Dedifferentiated amniotic fluid mesenchymal stem cell (primary cell): ENCODE measurements at regions not wholly inside any gene's neighbourhood (a gene's known extent, or its start where the extent isn't known, plus 50 kb on each side); places are given as distances from the start of the nearest gene placed in this dataset.
A peak's percentile ranks its signal among the peaks of the same experiment; 100 is the strongest.

ENCODE experiments used
- DNase-seq: peaks from one replicate; pipeline ENCODE4 v3.0.0-alpha.2; 2016; ENCODE audit errors: extremely low spot score

DNA sequence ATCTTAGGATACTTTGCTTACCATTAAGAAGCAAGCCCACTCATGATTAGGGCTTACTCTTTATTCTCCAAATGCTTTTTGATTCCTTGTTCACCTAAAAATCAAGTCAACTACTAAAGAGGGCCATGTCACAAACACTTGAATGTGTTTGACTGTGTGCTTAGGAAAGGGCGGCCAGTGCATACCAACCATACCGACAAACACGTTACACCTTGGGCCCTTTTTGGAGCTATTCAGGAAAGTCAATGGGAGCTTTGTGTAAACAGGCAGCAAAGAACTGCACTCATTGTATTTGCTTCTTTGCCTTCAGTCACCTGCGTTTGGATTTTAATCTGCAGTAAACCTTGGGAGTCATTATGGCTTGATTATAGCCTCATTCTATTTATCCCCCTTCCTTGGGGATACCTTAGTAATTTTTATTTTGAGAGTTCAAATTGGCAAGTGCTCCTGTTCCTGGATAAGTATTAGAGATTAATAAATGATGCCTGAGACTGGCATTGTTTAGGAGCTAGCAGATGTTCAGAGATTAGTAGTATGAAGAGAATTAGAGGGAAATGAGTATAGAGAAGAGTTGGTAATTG, 102.6 kb upstream of the HDGFL1 start:
- no peak for DNase-seq

DNA sequence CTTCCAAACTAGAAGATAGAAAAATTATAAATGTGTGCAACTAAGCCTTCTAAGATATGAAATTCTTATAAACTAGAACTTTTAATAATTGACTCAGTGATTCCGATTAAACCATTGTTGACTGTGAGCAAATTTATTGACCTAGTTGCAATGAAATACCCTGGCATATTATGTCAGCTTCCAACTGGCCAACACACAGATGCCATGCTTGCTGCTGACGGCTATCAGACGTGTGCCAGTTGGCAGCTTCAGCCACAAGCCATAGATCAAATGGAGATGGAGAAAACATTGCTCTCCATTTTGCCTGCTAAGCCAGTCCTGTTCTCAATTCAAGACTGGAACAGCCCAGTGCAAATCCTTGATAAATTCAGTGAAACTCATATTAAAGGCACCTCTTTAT, 101.7 kb upstream of the HDGFL1 start:
- no peak for DNase-seq

DNA sequence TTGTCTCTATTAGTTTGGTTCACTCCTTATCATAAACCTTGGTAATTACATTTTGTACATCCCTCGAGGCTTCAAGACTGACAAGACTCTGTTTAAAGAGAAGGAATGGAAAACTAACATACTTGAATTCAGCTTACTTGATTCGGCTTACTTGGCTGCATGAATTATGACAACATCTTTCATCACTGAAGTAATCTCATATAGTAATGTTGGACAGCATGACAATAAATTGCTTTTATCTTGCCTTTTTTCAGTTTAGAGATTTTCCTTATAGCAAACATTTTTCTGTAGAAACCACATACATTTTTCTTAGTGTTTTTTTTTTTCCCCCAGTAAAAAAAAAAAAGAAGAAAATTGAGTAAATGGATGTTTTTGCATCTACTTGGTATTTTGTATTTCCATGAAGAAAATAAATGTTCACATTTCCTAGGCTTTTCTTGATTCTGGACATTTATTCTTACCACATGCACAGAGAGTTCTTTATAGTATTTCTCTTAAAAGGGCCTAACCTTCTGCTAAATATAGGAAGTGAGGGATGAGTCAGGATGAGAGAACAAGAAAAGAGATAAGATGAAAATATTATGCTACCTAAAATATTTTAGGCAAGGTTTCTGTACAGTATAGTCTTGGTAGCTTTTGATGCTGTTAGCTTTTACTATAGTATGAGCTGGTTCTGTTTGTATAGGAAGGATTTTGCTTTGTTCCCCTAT, 101.0 kb upstream of the HDGFL1 start:
- peak; percentile 26 for DNase-seq

DNA sequence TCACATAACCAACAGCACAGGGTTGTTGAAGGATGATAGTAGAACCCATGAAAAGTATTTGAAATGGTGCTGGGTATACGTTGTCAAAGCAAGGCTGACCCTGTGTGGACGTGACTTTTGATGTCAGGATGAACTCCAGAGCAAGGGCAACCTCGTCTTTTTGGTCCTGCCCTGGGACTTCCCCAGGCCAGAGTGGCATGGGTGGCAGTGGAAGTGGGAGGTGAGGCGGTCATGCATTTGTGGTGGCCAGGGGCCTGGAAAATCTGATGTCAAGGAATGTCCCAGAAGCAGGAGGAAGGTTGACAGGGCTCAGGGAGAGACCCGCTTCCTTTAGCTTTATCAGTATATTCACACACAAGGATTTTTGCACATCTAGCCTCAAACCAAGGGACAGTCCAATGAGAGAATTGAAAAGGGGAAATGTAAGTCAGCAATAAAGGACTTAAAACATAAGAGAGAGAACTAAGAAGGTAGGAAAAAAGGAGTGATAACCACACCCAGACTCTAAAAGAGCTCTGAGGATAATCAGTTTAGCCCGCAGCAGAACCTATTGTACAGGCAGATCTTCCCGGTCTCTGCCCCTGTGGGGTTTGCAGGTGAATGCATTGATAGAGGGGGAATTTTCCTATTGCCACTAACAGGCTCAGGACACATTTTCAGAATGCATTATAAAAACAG, 98.8 kb upstream of the HDGFL1 start:
- DNase-seq, result no peak

DNA sequence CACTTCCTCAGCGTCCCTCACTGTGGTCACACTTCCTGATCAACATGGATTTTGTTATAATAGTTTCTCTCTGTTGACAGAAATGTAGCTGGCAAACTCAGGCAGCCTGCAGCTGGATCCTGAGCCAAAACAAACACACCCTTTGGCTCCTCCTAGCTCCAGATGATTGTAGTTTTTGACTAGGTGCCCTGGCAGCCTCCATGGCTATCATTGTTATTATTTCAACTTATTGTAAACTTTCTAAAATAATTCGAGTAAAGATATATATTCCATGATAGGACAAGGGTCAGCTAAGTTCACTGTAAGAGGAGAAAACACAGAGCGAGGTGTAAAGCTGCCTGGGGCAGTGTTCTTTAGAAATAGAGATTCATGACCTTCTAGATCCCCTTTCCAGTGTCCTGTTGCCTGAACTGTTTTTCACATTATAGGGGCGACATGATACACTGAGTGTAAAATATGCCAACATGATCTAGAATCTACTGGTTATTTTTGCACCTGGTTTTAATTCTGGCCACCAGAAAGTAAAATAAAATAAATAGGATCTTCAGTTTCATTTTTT, 98.2 kb upstream of the HDGFL1 start:
- DNase-seq, result peak; percentile 71

DNA sequence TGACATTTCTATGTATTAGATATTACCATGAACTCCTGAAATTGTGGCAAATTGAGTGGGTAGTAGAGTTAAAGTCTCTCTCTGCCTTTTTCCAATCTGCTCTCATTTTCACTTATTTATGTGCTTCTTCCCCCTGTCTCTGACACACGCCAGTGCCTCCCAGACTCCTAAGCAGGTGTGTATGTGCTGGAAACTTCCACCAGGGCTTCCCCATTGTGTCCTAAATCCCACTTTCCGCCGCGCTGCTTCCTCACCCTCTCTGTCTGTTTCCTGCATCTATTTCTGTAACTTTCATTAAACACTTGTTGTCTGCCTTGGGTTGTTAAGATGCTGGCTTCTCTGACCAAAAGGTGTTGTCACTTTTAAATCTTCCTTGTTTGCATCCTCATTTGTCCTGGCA, 97.6 kb upstream of the HDGFL1 start:
- peak; percentile 12 for DNase-seq

DNA sequence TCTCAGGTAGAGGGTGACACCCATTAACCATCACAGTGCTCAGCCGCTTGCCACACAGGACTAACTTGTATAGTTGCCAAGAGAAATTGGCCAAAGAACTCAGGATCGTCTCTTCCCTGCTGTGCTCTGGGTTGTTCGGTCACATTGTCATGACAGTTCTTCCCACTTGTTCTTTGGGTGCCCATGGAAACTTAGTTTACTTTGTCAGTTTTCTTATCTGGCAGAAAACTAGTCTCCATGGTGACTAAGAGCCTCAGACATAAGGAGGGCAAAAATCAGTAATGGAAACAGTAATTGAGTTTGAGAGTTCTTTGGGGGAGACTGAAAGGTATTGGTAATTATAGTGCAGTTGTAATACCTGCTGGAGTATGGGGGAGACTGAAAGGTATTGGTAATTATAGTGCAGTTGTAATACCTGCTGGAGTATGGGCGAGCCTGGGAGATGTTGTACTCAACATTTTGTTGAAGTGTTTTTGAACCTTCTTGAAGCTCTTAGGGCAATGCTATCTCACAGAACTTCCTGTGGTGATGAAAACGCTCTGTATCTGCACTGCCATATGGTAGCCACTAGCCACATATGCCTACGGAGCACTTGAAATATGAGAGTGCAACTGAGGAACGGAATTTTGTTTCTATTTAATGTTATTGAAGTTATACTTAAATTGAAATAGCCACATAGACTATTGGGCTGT, 95.2 kb upstream of the HDGFL1 start:
- no peak for DNase-seq

DNA sequence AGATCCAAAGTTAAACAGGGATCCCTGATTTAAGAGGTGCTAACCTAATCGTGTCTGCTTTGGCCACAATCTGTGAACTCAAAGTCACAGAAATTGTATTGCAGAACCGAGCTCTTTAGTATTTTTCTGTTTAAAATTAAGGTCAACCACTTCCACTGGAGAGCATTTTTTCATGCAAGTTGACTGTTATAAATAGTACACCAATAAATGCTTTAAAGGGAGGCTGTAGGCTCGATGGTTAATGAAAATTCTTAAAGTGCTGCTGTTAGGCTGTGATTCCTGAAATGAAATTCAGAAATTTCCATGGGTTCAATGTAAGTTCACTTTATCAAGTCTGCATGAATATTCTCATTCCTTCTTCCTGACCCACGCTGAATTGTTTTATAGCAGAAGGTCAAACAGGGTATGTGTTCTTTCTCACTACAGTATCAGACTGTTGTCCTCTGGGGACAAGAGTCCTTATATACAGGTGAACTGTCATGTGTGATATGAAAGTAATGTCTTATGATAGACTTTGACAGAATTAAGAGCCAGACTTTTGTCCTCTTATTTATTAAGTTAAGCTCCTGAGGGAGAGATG, 92.5 kb upstream of the HDGFL1 start:
- no peak for DNase-seq

DNA sequence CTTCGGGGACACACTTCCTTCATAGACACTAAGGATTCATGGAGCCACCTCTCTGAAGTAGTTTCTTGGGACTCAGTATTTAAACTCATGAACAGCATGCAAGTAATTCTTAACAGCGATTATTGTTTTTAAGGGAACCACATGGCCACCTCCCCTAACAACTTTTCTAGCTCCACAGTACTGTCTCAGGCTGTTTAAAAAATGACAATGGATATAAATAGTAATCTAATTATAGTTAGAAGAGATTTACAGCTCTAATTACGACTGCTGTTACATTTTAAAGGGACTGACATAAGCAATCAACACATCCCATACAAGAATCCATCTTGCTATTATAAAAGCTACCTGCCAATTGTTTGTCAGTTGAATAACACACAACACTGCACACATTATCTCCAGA, 72.1 kb upstream of the HDGFL1 start:
- DNase-seq, result no peak

DNA sequence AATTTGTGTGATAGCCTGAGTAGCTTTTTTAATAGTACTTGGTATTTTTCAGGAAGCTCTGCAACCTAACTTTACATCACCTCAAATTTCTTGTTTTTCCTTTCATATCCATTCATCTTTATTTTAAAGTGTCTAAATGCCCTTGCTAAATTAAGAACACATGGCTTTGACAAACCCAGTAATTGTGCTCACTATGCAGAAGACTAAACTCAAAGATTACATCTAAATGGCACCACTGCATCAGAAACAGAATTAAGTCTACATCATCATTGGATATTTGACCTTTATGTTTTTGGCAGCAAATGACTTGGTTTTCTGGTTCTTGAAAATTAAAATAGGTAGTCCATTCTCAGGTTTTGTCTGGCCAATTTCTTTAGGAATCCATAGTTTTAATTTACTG, 69.6 kb upstream of the HDGFL1 start:
- no peak for DNase-seq

DNA sequence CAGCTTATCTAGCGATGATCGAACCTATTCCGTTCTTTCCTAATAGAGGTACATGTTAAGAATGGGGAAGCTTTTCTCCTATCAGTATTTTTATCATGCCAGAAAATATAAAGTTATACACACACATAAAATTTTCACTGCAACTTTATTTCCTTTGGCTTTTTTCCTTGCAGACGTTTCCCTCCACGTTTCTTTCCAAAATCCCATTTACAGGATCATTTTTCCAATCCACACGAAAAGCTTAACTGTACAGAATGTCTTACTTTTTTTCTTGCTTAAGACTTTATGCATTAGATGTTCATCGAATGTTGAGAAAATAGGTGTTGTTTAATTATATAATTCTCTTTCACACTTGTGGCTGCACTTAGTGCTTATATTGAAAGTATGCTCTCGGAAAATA, 62.9 kb upstream of the HDGFL1 start:
- DNase-seq, result no peak

DNA sequence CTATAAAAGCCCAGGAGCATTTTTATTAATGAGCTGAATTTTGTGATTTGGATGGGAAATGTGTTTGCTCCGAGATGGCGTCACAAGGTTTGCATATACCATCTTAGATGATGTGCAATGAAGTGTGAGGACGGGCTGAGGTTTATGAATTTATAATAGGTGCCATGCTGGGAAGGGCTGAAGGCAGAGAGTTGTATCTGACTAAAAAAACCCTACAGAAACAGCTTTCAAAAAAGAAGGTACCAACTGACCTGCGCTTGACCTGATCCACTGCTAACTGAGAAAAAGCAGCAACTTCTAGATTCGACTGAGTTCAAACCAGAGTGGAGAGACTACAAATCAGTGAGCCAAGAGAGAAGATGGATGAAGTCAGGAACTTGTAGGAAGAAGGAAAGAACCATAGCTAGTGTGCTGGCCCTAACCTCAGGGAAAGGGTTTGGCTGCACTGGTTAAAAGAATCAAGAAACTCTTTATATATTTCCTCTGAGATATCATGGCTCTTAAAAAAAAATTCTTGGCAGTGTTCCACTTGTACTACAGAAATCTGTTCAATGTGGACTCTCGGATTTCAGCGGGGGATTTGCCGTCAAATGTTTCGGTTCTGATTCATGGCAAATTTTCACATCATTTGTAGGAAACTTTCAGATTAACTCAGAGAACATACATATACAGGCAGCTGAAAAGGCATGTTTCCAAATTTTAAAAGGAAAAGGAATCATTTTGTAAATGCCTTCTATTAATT, 56.5 kb upstream of the HDGFL1 start:
- peak; percentile 86 for DNase-seq

DNA sequence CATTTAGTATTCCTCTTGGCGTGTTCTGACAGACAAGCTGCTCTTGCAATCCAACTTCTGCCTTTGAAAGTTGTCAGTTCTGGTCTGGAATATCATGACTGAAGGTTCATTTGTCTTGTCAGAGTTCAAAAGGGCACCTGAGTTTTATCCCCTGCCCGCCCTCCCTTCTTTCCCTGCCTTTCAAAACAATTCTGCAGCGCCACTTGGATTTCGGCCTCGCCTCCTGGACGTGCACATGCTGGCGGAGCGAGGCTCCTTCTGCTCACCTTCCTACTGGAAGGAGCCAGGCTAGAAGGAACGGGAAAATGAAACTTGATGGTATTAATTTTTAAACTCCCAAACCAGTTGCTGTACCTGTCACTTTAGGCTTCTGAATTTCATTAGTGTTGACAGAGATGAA, 55.7 kb upstream of the HDGFL1 start:
- DNase-seq, result no peak

DNA sequence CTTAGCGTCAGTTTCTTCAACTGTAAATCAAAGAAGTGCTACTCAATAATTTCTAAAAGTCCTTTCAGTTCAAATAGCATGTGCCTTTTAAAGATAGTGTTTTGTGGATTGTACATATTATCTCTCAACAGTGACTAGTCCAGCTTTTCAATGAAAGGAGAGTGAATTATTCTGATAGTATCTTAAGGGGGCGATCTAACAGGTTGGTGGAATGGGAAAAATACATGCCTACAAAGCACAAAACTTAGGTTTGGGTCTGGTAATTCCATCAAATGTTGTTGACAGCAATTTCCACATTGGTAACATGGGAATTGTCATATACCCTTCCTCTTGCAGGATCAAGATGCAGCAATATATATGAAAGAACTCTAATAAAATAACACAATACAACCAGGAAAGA, 50.1 kb upstream of the HDGFL1 start:
- no peak for DNase-seq
